Parathyroid adenoma (tissue), 2 donors: ENCODE measurements at regions not wholly inside any gene's neighbourhood (a gene's known extent, or its start where the extent isn't known, plus 50 kb on each side); places are given as distances from the start of the nearest gene placed in this dataset.

Experiments
- H2AFZ ChIP-seq: fragments of 300-600 bp; sonication (generic); one replicate; pipeline ENCODE4 v1.7.0; 2017; ENCODE audit warnings: antibody characterized with exemption, mild to moderate bottlenecking
- H3K27ac ChIP-seq: fragments of 300-600 bp; sonication (generic); one replicate; pipeline ENCODE4 v1.7.0; 2017
- H3K27me3 ChIP-seq: fragments of 300-600 bp; sonication (generic); one replicate; pipeline ENCODE4 v1.7.0; 2017; ENCODE audit warnings: low read length; ENCODE audit not compliant: control insufficient read depth, insufficient read depth
- H3K36me3 ChIP-seq: fragments of 300-600 bp; sonication (generic); one replicate; pipeline ENCODE4 v1.7.0; 2017; ENCODE audit warnings: low read length; ENCODE audit not compliant: control insufficient read depth, insufficient read depth
- H3K4me1 ChIP-seq: fragments of 300-600 bp; sonication (generic); one replicate; pipeline ENCODE4 v1.7.0; 2017; ENCODE audit warnings: control low read depth
- H3K4me2 ChIP-seq: fragments of 300-600 bp; sonication (generic); one replicate; pipeline ENCODE4 v1.7.0; 2017; ENCODE audit warnings: low read length
- H3K4me3 ChIP-seq: fragments of 300-600 bp; sonication (generic); one replicate; pipeline ENCODE4 v1.7.0; 2017; ENCODE audit warnings: low read depth, low read length
- H3K79me2 ChIP-seq: fragments of 300-600 bp; sonication (generic); one replicate; pipeline ENCODE4 v1.7.0; 2017; ENCODE audit warnings: control low read depth
- H3K9ac ChIP-seq: fragments of 300-600 bp; sonication (generic); one replicate; pipeline ENCODE4 v1.7.0; 2017; ENCODE audit warnings: mild to moderate bottlenecking
- H3K9me3 ChIP-seq: fragments of 300-600 bp; sonication (generic); one replicate; pipeline ENCODE4 v1.7.0; 2017; ENCODE audit warnings: low read length; ENCODE audit not compliant: control insufficient read depth
- TF ChIP-seq, protein P1 (sequence below): fragments of 300-600 bp; sonication (generic); IDR thresholded peaks from one replicate; pipeline ENCODE4 v1.7.0; 2017; ENCODE audit warnings: antibody characterized with exemption, mild to moderate bottlenecking
- donor health status: primary hyperparathyroidism.

DNA sequence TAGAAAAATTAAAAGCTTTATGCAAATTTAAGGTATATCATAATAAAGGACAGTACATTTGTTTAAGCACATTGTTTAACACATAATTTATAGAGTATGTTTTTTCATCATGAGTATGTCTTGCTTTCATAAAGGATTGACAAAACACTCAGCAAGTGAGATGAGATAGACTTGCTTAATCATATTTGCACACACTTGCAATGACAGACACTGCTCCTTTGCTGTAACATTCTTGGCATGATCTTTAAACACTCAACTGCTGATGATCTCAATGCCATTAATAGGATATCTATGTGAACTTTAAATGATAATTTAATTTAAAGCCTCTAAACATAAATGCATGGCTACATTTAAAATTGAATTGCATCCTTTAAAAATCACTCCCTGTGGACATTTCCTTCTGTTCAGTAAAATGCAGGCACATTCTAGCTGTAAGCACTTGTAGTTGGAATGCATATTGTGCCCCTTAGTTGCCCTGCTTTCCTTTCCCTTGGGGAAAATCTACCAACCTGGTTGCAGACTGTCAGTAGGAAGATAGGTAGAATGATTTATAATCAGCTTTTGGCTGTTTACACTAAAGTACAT, 979.0 kb downstream of the TMTC2 start:
- Histone ChIP-seq H3K9me3 (no peaks in the 10 kb centered on the region), H2AFZ (no peak overlapping the region), H3K27ac (no peak overlapping the region), H3K79me2 (no peaks in the 10 kb centered on the region), H3K9ac (no peak overlapping the region), H3K4me2 (no peak overlapping the region), H3K27me3 (no peaks in the 10 kb centered on the region), H3K4me3 (no peak overlapping the region), H3K36me3 (no peaks in the 10 kb centered on the region), H3K4me1 (no peaks in the 10 kb centered on the region)
- TF ChIP-seq, protein P1, sequence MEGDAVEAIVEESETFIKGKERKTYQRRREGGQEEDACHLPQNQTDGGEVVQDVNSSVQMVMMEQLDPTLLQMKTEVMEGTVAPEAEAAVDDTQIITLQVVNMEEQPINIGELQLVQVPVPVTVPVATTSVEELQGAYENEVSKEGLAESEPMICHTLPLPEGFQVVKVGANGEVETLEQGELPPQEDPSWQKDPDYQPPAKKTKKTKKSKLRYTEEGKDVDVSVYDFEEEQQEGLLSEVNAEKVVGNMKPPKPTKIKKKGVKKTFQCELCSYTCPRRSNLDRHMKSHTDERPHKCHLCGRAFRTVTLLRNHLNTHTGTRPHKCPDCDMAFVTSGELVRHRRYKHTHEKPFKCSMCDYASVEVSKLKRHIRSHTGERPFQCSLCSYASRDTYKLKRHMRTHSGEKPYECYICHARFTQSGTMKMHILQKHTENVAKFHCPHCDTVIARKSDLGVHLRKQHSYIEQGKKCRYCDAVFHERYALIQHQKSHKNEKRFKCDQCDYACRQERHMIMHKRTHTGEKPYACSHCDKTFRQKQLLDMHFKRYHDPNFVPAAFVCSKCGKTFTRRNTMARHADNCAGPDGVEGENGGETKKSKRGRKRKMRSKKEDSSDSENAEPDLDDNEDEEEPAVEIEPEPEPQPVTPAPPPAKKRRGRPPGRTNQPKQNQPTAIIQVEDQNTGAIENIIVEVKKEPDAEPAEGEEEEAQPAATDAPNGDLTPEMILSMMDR: no peak

GRCh38 chr12:83664650-83665049, 977.9 kb downstream of the TMTC2 start:
- no peak overlapping the region for H3K27ac ChIP-seq
- H3K4me3 ChIP-seq: no peak overlapping the region
- no peaks in the 10 kb centered on the region for H3K27me3 ChIP-seq
- no peaks in the 10 kb centered on the region for H3K4me1 ChIP-seq
- no peak overlapping the region for H3K9ac ChIP-seq
- H3K79me2 ChIP-seq: no peaks in the 10 kb centered on the region
- no peaks in the 10 kb centered on the region for H3K9me3 ChIP-seq
- TF ChIP-seq, protein P1: no peak
- H2AFZ ChIP-seq: no peak overlapping the region
- no peaks in the 10 kb centered on the region for H3K36me3 ChIP-seq
- H3K4me2 ChIP-seq: no peak overlapping the region

DNA sequence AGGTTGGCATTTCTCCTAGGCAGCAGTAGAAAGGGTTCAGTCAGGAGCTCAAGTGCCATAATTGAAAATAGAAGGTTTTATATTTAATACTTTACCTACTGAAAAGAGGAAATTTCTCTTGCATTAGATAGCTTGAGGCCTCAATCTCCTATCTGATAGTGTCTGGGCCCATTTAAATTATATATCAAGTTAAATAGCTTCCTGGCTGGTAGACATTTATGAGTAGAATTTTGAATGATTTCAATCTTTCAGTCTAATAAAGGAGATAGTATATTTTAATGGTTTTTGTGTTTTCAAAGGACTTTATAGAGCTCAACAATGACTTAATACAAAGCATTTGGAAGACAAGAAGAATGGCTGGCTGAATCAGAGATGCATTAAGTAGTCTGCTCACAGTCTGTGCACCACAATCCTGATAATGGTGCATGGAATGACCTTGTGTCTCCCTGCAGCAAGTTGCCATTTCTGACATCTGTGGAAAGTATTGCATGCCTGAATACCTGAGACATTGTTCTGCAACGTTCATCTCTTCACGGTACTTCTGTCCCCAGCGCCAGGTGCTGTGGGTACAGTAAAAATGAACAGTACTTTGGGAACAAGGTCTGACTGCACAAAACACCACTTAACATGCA, 974.1 kb downstream of the TMTC2 start:
- no peak overlapping the region for H3K4me2 ChIP-seq
- TF ChIP-seq, protein P1: no peak

DNA sequence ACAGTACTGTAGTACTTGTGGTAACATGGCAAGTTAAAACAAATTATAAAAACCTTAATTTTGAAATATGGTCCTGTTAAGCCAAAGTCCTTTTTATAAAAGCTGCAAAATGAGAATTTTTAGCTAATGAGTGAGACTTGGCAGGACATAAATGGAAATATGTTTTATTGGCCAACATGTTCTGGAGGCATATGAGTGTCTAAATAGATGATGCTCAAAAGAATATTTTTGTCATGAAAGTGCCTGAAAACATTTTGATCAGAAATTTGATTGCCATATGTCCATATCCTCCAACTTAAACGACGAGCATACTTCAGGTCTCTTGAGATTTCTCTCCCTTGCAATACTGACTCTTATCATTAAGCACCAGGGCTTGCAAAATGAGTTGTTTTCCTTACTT, 972.6 kb downstream of the TMTC2 start:
- Histone ChIP-seq H3K27me3 (no peaks in the 10 kb centered on the region), H3K4me3 (no peak overlapping the region), H3K4me2 (no peak overlapping the region), H3K9ac (no peak overlapping the region), H3K36me3 (no peaks in the 10 kb centered on the region), H3K9me3 (no peaks in the 10 kb centered on the region), H2AFZ (no peak overlapping the region), H3K4me1 (no peaks in the 10 kb centered on the region), H3K79me2 (no peaks in the 10 kb centered on the region), H3K27ac (no peak overlapping the region)
- TF ChIP-seq, protein P1: no peak

More for the DNA sequence above, 974.1 kb downstream of the TMTC2 start:
- no peak overlapping the region for H2AFZ ChIP-seq
- H3K9me3 ChIP-seq: no peaks in the 10 kb centered on the region
- no peak overlapping the region for H3K9ac ChIP-seq
- H3K36me3 ChIP-seq: no peaks in the 10 kb centered on the region
- H3K4me3 ChIP-seq: no peak overlapping the region
- H3K27me3 ChIP-seq: no peaks in the 10 kb centered on the region
- H3K27ac ChIP-seq: no peak overlapping the region
- no peaks in the 10 kb centered on the region for H3K79me2 ChIP-seq
- no peaks in the 10 kb centered on the region for H3K4me1 ChIP-seq

DNA sequence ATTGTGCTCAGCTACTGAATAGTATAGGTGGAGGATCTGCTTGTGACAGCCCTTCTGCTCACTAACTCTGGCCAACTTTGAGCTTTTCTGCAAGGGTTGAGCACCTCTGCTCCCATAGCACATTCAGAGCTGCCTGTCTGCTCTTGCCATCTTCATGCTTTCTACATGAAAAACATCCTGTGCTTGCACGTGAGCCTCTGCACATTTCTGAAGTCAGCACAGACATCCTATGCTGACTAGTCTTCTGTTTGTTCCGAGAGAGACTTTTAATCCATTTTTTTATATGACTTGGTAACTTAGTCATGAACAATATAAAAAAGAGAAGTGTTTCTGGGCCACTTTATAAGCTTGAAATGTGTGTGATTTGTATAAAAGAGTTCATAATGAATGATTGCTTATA, 969.3 kb downstream of the TMTC2 start:
- no peak overlapping the region for H3K4me2 ChIP-seq
- no peak overlapping the region for H3K9ac ChIP-seq
- no peaks in the 10 kb centered on the region for H3K9me3 ChIP-seq
- TF ChIP-seq, protein P1: no peak
- no peaks in the 10 kb centered on the region for H3K36me3 ChIP-seq
- no peak overlapping the region for H3K27ac ChIP-seq
- H3K79me2 ChIP-seq: no peaks in the 10 kb centered on the region
- no peak overlapping the region for H3K4me3 ChIP-seq
- H3K27me3 ChIP-seq: no peaks in the 10 kb centered on the region
- no peak overlapping the region for H2AFZ ChIP-seq
- no peaks in the 10 kb centered on the region for H3K4me1 ChIP-seq
